Coronary artery (tissue), 2 donors: ENCODE measurements at regions not wholly inside any gene's neighbourhood (a gene's known extent, or its start where the extent isn't known, plus 50 kb on each side); places are given as distances from the start of the nearest gene placed in this dataset.

Experiments used
- DNase-seq: peaks from one replicate; pipeline ENCODE4 v3.0.0-alpha.2; 2017; ENCODE audit warnings: low spot score
- H3K27ac ChIP-seq, 2 donors: fragments of 200-600 bp; sonication (generic); one replicate each; pipeline ENCODE4 v1.5.1; 2016 to 2019
- H3K4me3 ChIP-seq: fragments of 200-600 bp; sonication (generic); 2 replicates; pipeline ENCODE4 v1.5.1; 2016; ENCODE audit warnings: mild to moderate bottlenecking, moderate library complexity
- TF ChIP-seq, protein P1 (sequence below): fragments of 200-600 bp; sonication (generic); IDR thresholded peaks from one replicate; pipeline ENCODE4 v1.5.1; 2019; ENCODE audit warnings: antibody characterized with exemption

DNA sequence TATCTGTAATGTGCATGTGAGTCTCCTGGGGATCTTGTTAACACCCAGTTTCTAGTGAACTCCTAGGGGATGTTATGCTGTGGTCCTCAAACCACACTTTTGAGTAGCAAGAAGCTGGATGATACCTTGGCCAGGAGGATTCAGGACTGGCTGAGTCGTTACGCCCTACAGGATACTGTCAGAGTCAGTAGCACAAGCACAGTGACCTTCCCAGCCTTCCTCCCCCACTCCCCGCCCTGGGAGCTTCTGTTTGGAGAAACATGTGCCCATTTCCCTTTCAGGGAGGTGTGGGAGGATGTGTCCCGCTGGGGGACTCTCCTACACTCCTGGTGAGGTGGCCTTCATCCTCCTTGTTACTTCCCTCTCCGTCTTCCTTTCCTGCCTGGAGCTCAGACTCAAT, 76.4 kb upstream of the TRPM1 start:
- no peak for DNase-seq
- Histone ChIP-seq H3K27ac (no peak overlapping the region), H3K4me3 (no peak overlapping the region)
- TF ChIP-seq, protein P1, sequence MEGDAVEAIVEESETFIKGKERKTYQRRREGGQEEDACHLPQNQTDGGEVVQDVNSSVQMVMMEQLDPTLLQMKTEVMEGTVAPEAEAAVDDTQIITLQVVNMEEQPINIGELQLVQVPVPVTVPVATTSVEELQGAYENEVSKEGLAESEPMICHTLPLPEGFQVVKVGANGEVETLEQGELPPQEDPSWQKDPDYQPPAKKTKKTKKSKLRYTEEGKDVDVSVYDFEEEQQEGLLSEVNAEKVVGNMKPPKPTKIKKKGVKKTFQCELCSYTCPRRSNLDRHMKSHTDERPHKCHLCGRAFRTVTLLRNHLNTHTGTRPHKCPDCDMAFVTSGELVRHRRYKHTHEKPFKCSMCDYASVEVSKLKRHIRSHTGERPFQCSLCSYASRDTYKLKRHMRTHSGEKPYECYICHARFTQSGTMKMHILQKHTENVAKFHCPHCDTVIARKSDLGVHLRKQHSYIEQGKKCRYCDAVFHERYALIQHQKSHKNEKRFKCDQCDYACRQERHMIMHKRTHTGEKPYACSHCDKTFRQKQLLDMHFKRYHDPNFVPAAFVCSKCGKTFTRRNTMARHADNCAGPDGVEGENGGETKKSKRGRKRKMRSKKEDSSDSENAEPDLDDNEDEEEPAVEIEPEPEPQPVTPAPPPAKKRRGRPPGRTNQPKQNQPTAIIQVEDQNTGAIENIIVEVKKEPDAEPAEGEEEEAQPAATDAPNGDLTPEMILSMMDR = no peak

- no peak overlapping the region for H3K4me3 ChIP-seq
- TF ChIP-seq, protein P1 = no peak
- no peak for DNase-seq
- no peak overlapping the region for H3K27ac ChIP-seq
These were observed 77.2 kb upstream of the TRPM1 start for GRCh38 chr15:31178705-31179104.

DNA sequence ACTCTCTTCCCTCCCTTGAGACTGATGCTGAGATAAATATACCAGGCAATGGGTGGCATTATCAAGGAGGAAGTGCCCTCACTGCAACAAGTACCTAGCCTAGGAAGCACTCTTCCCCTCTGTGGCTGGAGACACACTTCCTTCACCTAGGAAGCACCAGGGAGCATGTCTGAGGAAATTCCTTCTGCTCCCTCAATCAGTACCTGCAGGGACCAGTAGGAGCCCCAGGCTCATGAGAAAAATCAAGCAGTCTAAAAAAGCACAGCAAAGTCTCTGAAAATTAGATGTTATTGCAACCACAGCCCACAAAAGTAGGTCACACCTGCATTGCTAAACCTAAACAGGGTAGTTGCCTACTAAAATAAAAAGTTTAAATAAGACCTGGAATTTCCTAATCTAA, 78.2 kb upstream of the TRPM1 start:
- DNase-seq = no peak
- H3K4me3 ChIP-seq = no peak overlapping the region
- H3K27ac ChIP-seq = no peak overlapping the region
- TF ChIP-seq, protein P1 = no peak

- Histone ChIP-seq H3K4me3 (no peak overlapping the region), H3K27ac (no peak overlapping the region)
- DNase-seq = no peak
- TF ChIP-seq, protein P1 = no peak
These were observed 91.8 kb upstream of the TRPM1 start for GRCh38 chr15:31193291-31193690.

DNA sequence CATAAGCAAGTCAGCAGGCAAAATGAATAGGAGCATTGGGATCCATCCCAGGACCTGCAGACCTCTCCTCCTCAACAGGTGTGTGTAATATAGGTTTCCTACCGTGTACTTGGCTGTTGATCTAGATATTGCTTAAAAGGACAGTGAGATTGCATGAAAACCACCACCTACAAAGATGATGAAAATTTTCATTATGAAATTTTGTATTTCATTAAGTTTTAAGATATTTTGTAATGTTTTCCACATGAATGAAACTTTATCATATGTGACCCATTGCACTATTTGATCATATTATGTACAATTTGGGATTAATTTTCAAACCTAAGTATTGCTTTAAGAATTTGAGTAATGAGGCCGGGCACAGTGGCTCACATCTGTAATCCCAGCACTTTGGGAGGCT, 94.3 kb upstream of the TRPM1 start:
- H3K27ac ChIP-seq = no peak overlapping the region
- TF ChIP-seq, protein P1 = no peak
- DNase-seq = no peak

DNA sequence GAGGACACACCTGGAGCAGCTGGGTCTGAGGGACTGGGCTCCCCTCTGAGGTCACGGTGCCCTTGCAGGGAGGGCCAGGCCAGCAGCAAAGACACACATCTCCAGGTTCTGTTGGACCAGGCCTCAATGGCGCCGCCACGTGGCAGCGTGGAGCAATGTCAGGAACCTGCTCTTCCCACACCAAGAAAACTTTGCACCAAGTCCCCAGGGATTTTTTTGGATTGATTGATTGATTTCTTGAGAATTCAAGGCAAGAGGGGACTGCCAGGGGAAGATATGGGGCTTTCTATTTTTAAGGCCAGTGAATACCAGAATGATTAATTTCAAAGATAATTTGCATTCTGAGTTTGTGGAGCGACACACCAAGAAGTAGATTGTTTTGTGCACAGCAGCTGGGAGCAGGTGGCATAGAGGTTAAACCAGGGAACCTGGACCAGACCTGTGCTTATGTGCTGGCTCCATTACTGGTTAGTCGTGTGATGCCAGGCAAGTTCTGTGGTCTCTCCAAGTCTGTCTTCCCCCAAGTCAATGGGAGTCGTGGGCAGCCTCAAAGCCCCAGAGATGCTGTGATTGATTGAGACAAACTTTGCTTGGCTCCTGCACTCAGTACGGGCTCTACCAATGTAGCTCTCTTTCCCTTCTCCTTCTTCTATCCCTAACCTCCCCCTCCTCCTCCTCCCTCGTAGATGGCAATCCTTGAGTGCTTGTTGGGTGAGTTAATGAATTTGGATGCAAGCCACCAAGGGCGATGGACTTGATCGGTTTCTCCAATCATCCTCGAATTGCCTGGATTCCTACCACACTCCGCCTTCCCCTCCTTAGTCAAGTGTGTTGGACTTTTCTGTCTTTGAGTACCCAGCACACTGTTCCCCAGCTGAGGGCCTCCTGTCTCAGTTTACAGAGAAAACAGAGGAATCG, 96.2 kb upstream of the TRPM1 start:
- Histone ChIP-seq H3K4me3 (no peak overlapping the region), H3K27ac (no peak overlapping the region)
- DNase-seq = no peak
- TF ChIP-seq, protein P1 = no peak

More for the DNA sequence above, 94.3 kb upstream of the TRPM1 start:
- no peak overlapping the region for H3K4me3 ChIP-seq

- Histone ChIP-seq H3K4me3 (no peak overlapping the region), H3K27ac (no peak overlapping the region)
- DNase-seq = no peak
- TF ChIP-seq, protein P1 = no peak
These were observed 99.2 kb upstream of the TRPM1 start for GRCh38 chr15:31200735-31201151.
